ENCODE measurements at regions not wholly inside any gene's neighbourhood (a gene's known extent, or its start where the extent isn't known, plus 50 kb on each side); places are given as distances from the start of the nearest gene placed in this dataset.
A peak's percentile ranks its signal among the peaks of the same experiment; 100 is the strongest.
"Not testable (repeated sequence)": the region's sequence is repeated elsewhere in the genome, so short reads cannot be mapped to it uniquely, and the experiment has no call there.

- DNase-seq = no peak
Measured at GRCh38 chr9:27818348-27818747, 245.1 kb upstream of the C9orf72 start.

- no peak for DNase-seq
Measured at GRCh38 chr9:27828908-27829307, 255.6 kb upstream of the C9orf72 start.

- no peak for DNase-seq
Measured at GRCh38 chr9:27829621-27830020, 256.3 kb upstream of the C9orf72 start.

DNA sequence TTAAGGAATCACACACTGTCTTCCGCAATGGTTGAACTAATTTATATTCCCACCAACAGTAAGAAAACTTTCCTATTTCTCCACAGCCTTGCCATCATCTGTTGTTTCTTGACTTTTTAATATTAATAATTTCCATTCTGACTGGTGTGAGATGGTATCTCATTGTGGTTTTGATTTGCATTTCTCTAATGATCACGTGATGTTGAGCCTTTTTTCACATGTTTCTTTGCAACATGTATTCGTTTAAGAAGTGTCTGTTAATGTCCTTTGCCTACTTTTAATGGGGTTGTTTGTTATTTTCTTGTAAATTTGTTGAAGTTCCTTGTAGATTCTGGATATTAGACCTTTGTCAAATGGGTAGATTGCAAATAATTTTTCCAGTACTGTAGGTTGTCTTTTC, 258.8 kb upstream of the C9orf72 start:
- not testable (repeated sequence) for DNase-seq

- DNase-seq = no peak
Measured at GRCh38 chr9:27835286-27835685, 262.0 kb upstream of the C9orf72 start.

DNA sequence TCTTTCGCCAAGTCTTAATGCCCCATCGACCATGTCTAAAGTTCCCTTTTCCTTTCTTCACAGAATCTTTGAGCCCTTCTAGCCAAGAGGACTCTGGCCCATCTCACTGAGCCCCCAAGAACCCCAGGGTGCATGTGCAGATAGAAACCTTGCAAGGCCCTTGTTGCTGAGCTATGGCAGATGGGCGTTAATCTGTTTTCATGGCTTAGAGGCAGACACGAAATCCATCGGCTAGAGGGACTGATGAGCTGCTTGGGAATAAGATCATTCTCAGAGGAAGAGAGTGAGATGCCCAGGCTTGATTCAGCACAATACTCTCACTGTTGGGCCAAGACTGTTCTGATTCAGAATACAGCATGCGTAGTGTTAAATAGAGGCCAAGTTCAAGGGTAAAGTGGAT, 262.5 kb upstream of the C9orf72 start:
- DNase-seq = no peak

- no peak for DNase-seq
Measured at GRCh38 chr9:27836661-27837401, 263.6 kb upstream of the C9orf72 start.

DNA sequence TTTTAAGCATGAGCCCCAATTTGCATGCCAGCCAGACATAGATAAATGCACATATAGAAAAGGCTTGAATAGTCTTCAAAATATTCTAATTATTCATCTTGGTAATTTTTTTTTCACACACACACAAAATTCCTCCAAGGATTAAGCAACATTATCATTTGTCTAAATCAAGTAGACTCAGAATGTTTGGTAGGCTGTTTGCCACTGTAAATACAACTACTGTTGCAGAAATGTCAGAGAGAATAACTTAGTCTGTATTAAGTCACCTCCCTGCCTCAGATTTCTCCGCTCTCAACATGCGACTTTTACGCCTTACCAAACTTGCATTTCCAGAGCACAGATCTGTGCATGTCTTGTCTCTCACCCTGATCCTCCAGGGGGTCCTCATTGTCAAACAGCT, 265.6 kb upstream of the C9orf72 start:
- no peak for DNase-seq

DNA sequence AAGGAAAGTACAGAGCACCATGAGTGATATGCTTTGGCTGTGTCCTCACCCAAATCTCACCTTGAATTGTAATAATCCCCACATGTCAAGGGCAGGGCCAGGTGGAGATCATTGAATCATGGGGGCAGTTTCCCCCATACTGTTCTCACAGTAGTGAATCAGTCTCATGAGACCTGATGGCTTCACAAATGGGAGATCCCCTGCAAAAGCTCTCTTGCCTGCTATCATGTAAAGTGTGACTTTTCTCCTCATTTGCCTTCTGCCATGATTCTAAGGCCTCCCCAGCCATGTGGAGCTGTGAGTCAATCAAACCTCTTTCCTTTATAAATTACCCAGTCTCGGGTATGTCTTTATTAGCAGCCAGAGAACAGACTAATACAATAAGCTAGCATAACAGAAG, 266.5 kb upstream of the C9orf72 start:
- DNase-seq = not testable (repeated sequence)

DNA sequence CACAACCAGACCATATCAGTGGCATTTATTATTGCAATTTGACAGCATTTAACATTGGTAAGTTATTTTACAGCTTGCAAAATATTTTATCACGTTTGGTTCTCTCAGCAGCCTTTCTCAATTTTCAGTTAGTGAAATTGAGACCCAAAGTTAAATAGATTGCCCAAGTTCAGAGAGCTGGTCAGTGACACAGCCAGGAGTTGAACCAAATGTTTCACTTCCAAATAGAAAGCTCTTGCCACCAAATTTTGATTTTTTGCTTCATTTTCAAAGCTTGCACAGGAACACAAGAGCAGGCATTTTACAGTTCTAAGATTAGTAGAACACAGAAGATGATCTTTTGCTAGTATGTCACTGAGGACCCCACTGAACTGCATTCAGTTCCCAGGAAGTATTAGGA, 271.5 kb upstream of the C9orf72 start:
- DNase-seq = no peak

GRCh38 chr9:27847380-27847779, 274.1 kb upstream of the C9orf72 start:
- DNase-seq = no peak

- no peak for DNase-seq
Measured at GRCh38 chr9:27847818-27848217, 274.5 kb upstream of the C9orf72 start.

DNA sequence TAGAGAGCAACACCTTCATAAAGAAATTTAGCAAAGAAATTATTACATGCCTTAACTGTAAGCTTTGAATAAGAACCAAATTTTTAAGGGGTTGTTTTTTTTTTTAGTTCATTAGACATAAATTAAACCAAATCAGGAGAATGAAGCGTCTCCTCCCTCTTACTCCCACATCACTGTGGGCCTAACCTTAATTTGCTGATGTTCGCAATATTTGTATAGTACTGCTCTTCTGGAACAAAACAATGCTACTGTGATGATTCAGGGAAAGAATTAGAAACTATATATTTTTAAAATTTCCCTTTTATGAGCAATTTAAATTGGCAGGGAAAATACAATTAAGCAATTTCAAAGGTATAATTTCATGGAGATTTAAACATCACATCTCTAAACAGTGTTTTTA, 275.0 kb upstream of the C9orf72 start:
- DNase-seq = no peak

- no peak for DNase-seq
Measured at GRCh38 chr9:27851858-27852257, 278.6 kb upstream of the C9orf72 start.

- DNase-seq = no peak
Measured at GRCh38 chr9:27853529-27853928, 280.2 kb upstream of the C9orf72 start.

DNA sequence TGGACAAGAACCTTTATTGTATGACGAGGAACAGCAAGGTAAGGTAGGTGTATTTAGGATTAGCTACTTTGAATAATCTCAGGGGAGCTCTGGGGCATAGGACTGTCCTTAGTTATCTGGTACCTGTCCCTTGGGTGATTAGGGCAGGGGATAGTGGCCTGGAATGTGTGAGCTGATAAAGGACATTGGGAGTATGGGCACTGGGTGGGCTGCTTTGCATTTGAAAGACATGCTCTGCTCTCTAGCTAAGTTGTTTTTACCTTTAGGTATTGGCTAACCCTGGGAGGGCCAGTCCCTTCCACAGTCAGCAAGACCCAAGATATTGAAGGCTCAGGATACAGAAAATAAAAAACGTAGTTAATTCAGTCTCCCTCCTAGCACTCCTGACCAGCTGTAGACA, 282.8 kb upstream of the C9orf72 start:
- DNase-seq = no peak

GRCh38 chr9:27856748-27857147, 283.5 kb upstream of the C9orf72 start:
- DNase-seq = no peak

GRCh38 chr9:27861887-27862286, 288.6 kb upstream of the C9orf72 start:
- no peak for DNase-seq

DNA sequence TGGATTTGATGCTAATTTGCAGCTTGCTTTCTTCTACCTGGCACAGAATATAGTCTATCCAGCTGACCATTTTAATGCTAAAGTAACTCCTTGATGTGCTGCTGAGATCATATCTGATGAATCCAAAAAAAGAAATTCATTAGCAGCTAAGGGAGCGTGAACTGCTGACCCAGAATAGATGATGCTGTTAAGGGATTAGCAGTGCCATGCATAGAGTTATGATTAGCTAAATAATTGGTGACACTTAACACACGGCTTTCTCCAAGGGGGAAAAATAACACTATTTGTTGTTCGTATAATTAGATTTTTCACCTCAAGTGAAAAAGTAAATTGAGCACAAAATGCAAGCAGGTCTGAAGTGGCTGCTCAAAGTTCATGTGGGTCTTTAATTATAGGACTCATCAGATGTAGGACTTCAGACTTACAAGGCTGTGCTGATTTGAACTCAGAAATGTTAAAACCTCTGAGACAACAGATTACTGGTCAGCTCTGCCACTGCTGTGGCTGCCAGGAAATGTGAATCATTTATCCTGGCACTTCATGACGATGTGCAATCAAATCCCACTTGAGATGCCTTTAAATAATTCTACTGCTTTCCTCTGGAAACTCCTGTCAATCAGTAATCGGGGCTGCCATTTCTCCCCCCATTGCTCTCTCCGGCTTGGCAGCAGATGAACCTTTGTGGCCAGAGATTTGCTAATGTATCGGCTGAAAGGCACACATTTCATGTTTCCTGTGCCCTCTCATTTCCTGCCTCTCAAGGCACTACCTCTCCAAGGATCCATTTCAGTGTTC, 291.6 kb upstream of the C9orf72 start:
- DNase-seq = peak; percentile 34

DNA sequence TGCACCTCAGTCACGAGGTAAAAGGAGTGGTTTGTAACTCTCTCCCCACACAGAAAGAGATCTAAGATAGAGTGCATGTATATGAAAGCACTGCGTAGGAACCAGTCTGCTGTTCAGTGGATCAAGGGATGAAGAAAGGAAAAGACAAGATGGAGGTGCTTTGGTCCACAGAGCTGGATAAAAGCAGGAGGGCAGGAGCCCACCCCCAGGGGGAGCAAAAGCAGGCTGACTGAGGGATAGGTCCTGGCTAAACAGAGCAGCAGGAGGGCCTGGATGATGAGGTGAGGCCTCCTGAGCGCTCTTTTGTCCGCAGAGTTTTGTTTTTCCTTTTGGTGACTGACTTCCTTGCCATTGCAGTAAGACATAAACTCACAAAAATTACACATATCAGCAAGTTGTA, 293.5 kb upstream of the C9orf72 start:
- no peak for DNase-seq

- DNase-seq = no peak
Measured at GRCh38 chr9:27870404-27870803, 297.1 kb upstream of the C9orf72 start.

DNA sequence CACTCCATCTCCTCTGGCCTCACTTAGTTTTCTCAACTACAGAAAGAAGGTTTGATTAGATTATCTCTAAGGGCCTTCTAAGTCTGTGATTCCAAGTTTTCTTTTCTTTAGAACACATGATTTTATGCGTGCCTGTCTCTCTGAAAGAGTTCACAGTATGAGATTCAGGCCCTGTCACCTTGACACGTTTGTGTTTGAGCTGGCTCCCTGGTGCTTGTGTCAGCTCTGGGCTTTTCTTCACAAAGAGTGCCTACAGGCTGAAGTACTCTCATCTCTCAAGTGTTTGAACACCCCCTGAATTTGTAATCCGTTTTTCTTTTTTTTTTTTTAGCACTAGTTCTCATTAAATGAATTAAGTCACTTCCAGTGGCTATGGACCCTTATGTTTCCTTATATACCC, 306.9 kb upstream of the C9orf72 start:
- DNase-seq = no peak

DNA sequence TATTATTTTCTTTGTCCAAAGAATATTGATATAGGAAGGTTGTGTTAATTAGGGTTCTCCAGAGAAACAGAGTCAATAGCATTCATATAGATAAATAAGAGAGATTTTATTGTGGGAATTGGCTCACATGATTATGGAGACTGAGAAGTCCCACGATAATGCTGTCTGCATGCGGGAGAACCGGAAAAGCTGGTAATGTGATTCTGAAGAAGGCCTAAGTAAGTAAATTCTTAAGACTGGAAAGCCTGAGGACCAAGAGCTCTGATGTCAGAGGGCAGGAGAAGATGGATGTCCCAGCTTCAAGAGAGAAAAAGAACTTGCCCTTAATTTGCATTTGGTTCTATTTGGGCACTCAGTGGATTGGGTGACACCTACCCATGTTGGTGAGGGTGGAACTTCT, 307.4 kb upstream of the C9orf72 start:
- DNase-seq = no peak

DNA sequence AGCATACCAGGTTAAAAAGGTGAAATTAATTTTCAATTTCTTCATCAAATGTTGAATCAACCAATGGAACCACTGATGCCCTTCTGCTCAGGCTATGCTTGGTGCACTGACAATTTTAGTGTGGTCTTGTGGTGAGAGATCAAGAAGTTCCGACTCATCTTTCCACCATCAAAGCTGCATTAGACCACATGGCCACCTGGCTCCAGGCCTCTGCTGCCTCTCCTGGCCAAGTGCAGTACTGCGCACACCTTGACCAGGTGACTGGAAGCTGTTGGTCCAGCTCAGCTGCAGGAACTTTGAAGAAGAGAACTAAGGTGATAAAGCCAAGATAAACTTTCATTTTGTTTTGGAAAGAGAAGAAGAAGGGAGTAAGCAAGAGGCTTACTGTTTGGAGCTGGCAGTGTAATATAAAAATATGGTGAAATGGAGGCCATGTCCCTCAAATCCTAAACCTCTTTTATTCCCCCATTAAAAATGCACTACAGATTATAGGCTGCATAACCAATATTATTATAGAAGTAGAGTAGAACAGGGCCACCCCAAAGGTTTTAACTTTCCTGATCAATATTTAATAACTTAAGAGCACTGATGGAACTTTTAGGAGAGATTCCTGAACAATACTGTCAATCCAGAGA, 315.5 kb upstream of the C9orf72 start:
- DNase-seq = no peak
